Right lobe of liver (tissue), 4 donors: ENCODE measurements at regions not wholly inside any gene's neighbourhood (a gene's known extent, or its start where the extent isn't known, plus 50 kb on each side); places are given as distances from the start of the nearest gene placed in this dataset.

Experiments used
- CTCF ChIP-seq, 4 donors: fragments of 200-600 bp in 3 of 4; fragments of 450-650 bp in 1 of 4; IDR thresholded peaks; one replicate each; pipeline versions ENCODE4 v1.5.1 to v1.8.0; 2016 to 2022; ENCODE audit warnings: antibody characterized with exemption in 4 of 4, mild to moderate bottlenecking in 2 of 4
- POLR2A ChIP-seq: fragments of 450-650 bp; IDR thresholded peaks from one replicate; pipeline ENCODE4 v1.6.1; 2017; ENCODE audit warnings: antibody characterized with exemption, mild to moderate bottlenecking
- donor health status: DM: no; HTN: no; CAD: no.
- donor health status: DM: no; HTN: no; CAD: no.
- donor health status: DM: no; HTN: yes; CAD: no.

DNA sequence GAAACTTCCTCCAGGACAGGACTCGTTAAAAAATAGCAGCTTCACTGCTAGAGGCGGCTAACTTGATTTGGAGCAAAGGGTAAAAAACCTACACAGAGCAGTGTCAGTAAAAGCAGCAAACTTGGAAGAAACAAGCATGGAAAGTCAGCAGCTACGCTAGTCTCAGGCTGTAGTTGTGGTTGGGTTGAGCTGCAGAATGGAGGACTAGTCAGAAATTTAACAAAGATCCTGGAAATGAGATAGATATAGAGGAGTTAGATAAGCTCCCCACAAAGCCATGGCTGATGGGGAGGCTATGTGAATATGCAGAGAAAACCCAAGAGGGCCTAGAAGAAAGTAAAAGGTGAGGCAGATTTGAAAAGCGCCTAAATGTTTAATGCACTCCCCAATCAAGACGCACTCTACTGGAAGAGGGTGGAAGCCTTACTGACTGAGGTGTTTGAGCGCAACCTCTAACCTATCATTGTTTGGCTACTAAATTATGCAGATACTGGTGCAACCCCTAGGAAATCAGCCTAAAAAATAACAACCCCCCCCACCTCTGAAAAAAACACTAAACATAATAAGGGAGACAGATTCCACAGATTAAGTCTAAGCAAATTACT lies 99.7 kb upstream of the TMEM168 start:
- TF ChIP-seq POLR2A = no peak
- TF ChIP-seq CTCF (IDR thresholded peaks at IDR 0.05) = no peak
